SK-N-SH (cell line): ENCODE measurements at regions not wholly inside any gene's neighbourhood (a gene's known extent, or its start where the extent isn't known, plus 50 kb on each side); places are given as distances from the start of the nearest gene placed in this dataset.

ENCODE experiments used
- RAD21 ChIP-seq: IDR thresholded peaks from 2 replicates; pipeline ENCODE4 v1.6.1; 2012; ENCODE audit warnings: mild to moderate bottlenecking, low read length
- SMC3 ChIP-seq: IDR thresholded peaks from 2 replicates; pipeline ENCODE4 v1.6.1; 2012; ENCODE audit warnings: low read depth, low read length, improper control_type of control experiment
- TF ChIP-seq, protein P1 (sequence below): fragments of 200-600 bp; sonication (generic); IDR thresholded peaks from 2 replicates; pipeline ENCODE4 v1.6.1; 2017; ENCODE audit warnings: antibody characterized with exemption, mild to moderate bottlenecking, moderate library complexity
- TF ChIP-seq, protein P2 (sequence below): IDR thresholded peaks from 2 replicates; pipeline ENCODE4 v1.4.0; 2012; ENCODE audit warnings: low read depth

DNA sequence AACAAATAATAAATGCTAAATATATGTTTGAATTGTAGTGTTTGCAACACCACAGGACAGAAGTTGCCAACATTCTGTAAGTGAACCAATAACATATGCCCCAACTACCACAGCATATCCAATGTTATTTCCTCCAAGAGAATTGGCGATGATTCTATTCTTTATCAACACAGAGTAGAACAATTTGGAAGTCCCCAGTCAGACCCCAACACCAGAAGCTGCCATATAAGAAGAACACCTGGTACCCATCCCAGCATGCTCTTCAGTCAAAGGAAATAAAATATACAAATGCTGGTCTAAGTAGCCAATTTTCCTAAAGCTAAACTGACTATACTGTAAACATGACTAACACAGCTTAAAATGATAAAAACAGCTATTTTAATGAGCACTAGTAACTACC lies 145.7 kb downstream of the KLF12 start:
- TF ChIP-seq, protein P1, sequence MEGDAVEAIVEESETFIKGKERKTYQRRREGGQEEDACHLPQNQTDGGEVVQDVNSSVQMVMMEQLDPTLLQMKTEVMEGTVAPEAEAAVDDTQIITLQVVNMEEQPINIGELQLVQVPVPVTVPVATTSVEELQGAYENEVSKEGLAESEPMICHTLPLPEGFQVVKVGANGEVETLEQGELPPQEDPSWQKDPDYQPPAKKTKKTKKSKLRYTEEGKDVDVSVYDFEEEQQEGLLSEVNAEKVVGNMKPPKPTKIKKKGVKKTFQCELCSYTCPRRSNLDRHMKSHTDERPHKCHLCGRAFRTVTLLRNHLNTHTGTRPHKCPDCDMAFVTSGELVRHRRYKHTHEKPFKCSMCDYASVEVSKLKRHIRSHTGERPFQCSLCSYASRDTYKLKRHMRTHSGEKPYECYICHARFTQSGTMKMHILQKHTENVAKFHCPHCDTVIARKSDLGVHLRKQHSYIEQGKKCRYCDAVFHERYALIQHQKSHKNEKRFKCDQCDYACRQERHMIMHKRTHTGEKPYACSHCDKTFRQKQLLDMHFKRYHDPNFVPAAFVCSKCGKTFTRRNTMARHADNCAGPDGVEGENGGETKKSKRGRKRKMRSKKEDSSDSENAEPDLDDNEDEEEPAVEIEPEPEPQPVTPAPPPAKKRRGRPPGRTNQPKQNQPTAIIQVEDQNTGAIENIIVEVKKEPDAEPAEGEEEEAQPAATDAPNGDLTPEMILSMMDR: no peak
- no peak for TF ChIP-seq RAD21
- TF ChIP-seq, protein P2, sequence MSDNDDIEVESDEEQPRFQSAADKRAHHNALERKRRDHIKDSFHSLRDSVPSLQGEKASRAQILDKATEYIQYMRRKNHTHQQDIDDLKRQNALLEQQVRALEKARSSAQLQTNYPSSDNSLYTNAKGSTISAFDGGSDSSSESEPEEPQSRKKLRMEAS: no peak
- no peak for TF ChIP-seq SMC3
